Liver (tissue), 8 donors: ENCODE measurements at regions not wholly inside any gene's neighbourhood (a gene's known extent, or its start where the extent isn't known, plus 50 kb on each side); places are given as distances from the start of the nearest gene placed in this dataset.

ENCODE experiments used
- DNase-seq: peaks from one replicate; pipeline ENCODE4 v3.0.0-alpha.2; 2017; ENCODE audit warnings: low spot score
- H3K27ac ChIP-seq, 2 donors: one replicate each; pipeline ENCODE4 v1.7.0; 2013; ENCODE audit warnings: inconsistent platforms in 2 of 2, low read length in 2 of 2, control low read depth in 1 of 2, low read depth in 1 of 2, mild to moderate bottlenecking in 1 of 2
- H3K27me3 ChIP-seq, 4 donors: one replicate each; pipeline versions ENCODE4 v1.6.1 to v1.7.0; 2013; ENCODE audit warnings: low read length in 3 of 4, inconsistent platforms in 1 of 4, mild to moderate bottlenecking in 1 of 4, moderate library complexity in 1 of 4; ENCODE audit not compliant: control insufficient read depth in 4 of 4, insufficient read depth in 4 of 4
- H3K36me3 ChIP-seq, 4 donors: one replicate each; pipeline versions ENCODE4 v1.6.1 to v1.7.0; 2013; ENCODE audit warnings: low read length in 3 of 4, mild to moderate bottlenecking in 3 of 4, low read depth in 1 of 4, moderate library complexity in 1 of 4; ENCODE audit not compliant: control insufficient read depth in 4 of 4, insufficient read depth in 3 of 4
- H3K4me1 ChIP-seq, 4 donors: one replicate each; pipeline versions ENCODE4 v1.6.1 to v1.7.0; 2013; ENCODE audit warnings: low read length in 3 of 4, mild to moderate bottlenecking in 3 of 4, moderate library complexity in 1 of 4; ENCODE audit not compliant: control insufficient read depth in 4 of 4, insufficient read depth in 4 of 4
- H3K4me3 ChIP-seq, 3 donors: one replicate each; pipeline versions ENCODE4 v1.6.1 to v1.7.0; 2013; ENCODE audit warnings: low read length in 3 of 3, control low read depth in 1 of 3, low read depth in 1 of 3, mild to moderate bottlenecking in 1 of 3
- H3K9ac ChIP-seq, 2 donors: one replicate each; pipeline ENCODE4 v1.7.0; 2013; ENCODE audit warnings: low read length in 2 of 2, mild to moderate bottlenecking in 2 of 2, moderate library complexity in 2 of 2, control low read depth in 1 of 2, low read depth in 1 of 2
- H3K9me3 ChIP-seq, 4 donors: one replicate each; pipeline versions ENCODE4 v1.6.1 to v1.7.0; 2013; ENCODE audit warnings: low read length in 3 of 4; ENCODE audit not compliant: control insufficient read depth in 4 of 4
- ATF3 ChIP-seq: IDR thresholded peaks from 2 replicates; pipeline ENCODE4 v1.6.1; 2016; ENCODE audit warnings: antibody characterized with exemption
- CTCF ChIP-seq: fragments of 150-350 bp; IDR thresholded peaks from 2 replicates; pipeline ENCODE4 v1.5.1; 2017; ENCODE audit warnings: improper control_type of control experiment, low read depth, low read length; ENCODE audit not compliant: missing input control
- EGR1 ChIP-seq, 2 donors: IDR thresholded peaks; 2 replicates each; pipeline ENCODE4 v1.6.1; 2016 to 2018; ENCODE audit warnings: antibody characterized with exemption in 2 of 2, low read depth in 2 of 2
- FOXA2 ChIP-seq: IDR thresholded peaks from 2 replicates; pipeline ENCODE4 v1.6.1; 2016; ENCODE audit warnings: antibody characterized with exemption
- MAX ChIP-seq: IDR thresholded peaks from 2 replicates; pipeline ENCODE4 v1.6.1; 2016; ENCODE audit warnings: antibody characterized with exemption
- NR2F2 ChIP-seq: IDR thresholded peaks from 2 replicates; pipeline ENCODE4 v1.6.1; 2016; ENCODE audit warnings: antibody characterized with exemption
- REST ChIP-seq: IDR thresholded peaks from 2 replicates; pipeline ENCODE4 v1.6.1; 2016; ENCODE audit warnings: antibody characterized with exemption, mild to moderate bottlenecking
- RXRA ChIP-seq, 2 donors: IDR thresholded peaks; 2 replicates each; pipeline ENCODE4 v1.6.1; 2017 to 2018; ENCODE audit warnings: antibody characterized with exemption in 2 of 2, mild to moderate bottlenecking in 1 of 2
- TAF1 ChIP-seq: conservative IDR thresholded peaks from 2 replicates; pipeline ENCODE4 v1.6.1; 2016; ENCODE audit warnings: antibody characterized with exemption, mild to moderate bottlenecking
- YY1 ChIP-seq: IDR thresholded peaks from 2 replicates; pipeline ENCODE4 v1.6.1; 2016; ENCODE audit warnings: antibody characterized with exemption, mild to moderate bottlenecking
- ZBTB33 ChIP-seq: IDR thresholded peaks from 2 replicates; pipeline ENCODE4 v1.6.1; 2016; ENCODE audit warnings: antibody characterized with exemption
- WGBS: extraction: QIAGEN DNeasy Blood & Tissue Kit; methylation state at CpG from one replicate; pipeline ENCODE4 v1.1.7; 2013; 5-methylcytosine and 5-hydroxymethylcytosine counted together
- donor health status: healthy.
- donor health status: healthy.
- donor health status: healthy.
- donor health status: healthy.
- donor health status: healthy.

- TF ChIP-seq ZBTB33 = no peak
Observed at GRCh38 chr7:86976958-86977357, 82.5 kb downstream of the ELAPOR2 start (continued).

GRCh38 chr7:86975914-86976313, 83.5 kb downstream of the ELAPOR2 start:
- no peak for DNase-seq
- no peak overlapping the region for H3K27ac ChIP-seq
- H3K36me3 ChIP-seq = no peaks in the 10 kb centered on the region
- H3K4me3 ChIP-seq = no peak overlapping the region
- H3K4me1 ChIP-seq = no peaks in the 10 kb centered on the region
- H3K27me3 ChIP-seq = peaks cover 0 to 2% (median 0%) of the 10 kb centered on the region in 4 donors
- H3K9me3 ChIP-seq = no peaks in the 10 kb centered on the region
- 54% methylated on average over 1 of the region's 1 CpG for WGBS
- no peak overlapping the region for H3K9ac ChIP-seq
- TF ChIP-seq CTCF (no peak), MAX (no peak), EGR1 (IDR thresholded peaks at IDR 0.05; ENCODE audit: low read depth in 2 of 2) (no peak), TAF1 (no peak), YY1 (no peak), REST (no peak), FOXA2 (no peak), RXRA (IDR thresholded peaks at IDR 0.05) (no peak), NR2F2 (no peak), ATF3 (no peak), ZBTB33 (no peak)
